K562 (cell line): ENCODE measurements at regions not wholly inside any gene's neighbourhood (a gene's known extent, or its start where the extent isn't known, plus 50 kb on each side); places are given as distances from the start of the nearest gene placed in this dataset.

ENCODE experiments used
- ATAC-seq: fragments of 200-7000 bp; cut with Tn5 transposase; 3 replicates; pipeline ENCODE4 v1.9.1; 2020; ENCODE audit warnings: moderate library complexity
- BruUV-seq: library from RNA; stranded (reverse); fragments of 400-500 nt; replicated peaks from 2 replicates; lab custom pipeline; 2021; lab: Mats Ljungman, UMichigan
- CTCF ChIA-PET: fragments of 300-600 bp; formaldehyde crosslinking; extraction: SDS; loops from one replicate; lab custom pipeline; 2021; ENCODE audit warnings: low intra/inter-chr PET ratio; lab: Yijun Ruan, JAX
- POLR2A ChIA-PET: fragments of 300-600, 350-650 bp; sonication (Branson Sonifier 250); formaldehyde crosslinking; extraction: SDS; loops from one replicate; lab custom pipeline; 2021; ENCODE audit warnings: antibody characterized with exemption, inconsistent platforms; lab: Yijun Ruan, JAX
- DNase-seq, 4 experiments: peaks; one replicate each; pipeline versions ENCODE4 v3.0.0 to v3.0.0-alpha.2; 2011 to 2018; ENCODE audit warnings: low spot score in 3 of 4, mixed read lengths in 3 of 4; ENCODE audit errors: extremely low read depth in 1 of 4
- FAIRE-seq: peaks from 2 replicates; lab custom pipeline; 2011; peaks lifted over from hg19 to GRCh38; lab: Jason Lieb, UNC
- H2AFZ ChIP-seq: 2 replicates; pipeline ENCODE4 v1.6.0; 2011; ENCODE audit warnings: low read depth, low read length, control low read depth, inconsistent platforms
- H3K27ac ChIP-seq: fragments of 200-600 bp; 3 replicates; pipeline ENCODE4 v1.8.0; 2011; ENCODE audit warnings: low read depth, mild to moderate bottlenecking, control low read depth, inconsistent platforms, low read length, moderate library complexity, mixed read lengths; ENCODE audit errors: extremely low read depth
- H3K27me3 ChIP-seq, 2 experiments: fragments of 300-600 bp in 1 of 2; 2 replicates in 1 of 2; 3 replicates in 1 of 2; pipeline versions ENCODE4 v1.6.0 to v1.8.0; 2011; ENCODE audit warnings: inconsistent platforms in 2 of 2, low read length in 2 of 2, mild to moderate bottlenecking in 1 of 2, mixed read lengths in 1 of 2, moderate library complexity in 1 of 2; ENCODE audit not compliant: control insufficient read depth in 2 of 2, insufficient read depth in 2 of 2
- H3K36me3 ChIP-seq: fragments of 300-600 bp; 3 replicates; pipeline ENCODE4 v1.8.0; 2011; ENCODE audit warnings: mild to moderate bottlenecking, low read length, inconsistent platforms; ENCODE audit not compliant: control insufficient read depth, insufficient read depth
- H3K4me1 ChIP-seq, 2 experiments: fragments of 200-600 bp in 1 of 2; replicated peaks in 1 of 2; 2 replicates in 1 of 2; 3 replicates in 1 of 2; pipeline versions ENCODE4 v1.5.1 to v1.8.0; 2011; ENCODE audit warnings: inconsistent platforms in 2 of 2, low read length in 2 of 2, mild to moderate bottlenecking in 1 of 2, mixed read lengths in 1 of 2, moderate library complexity in 1 of 2; ENCODE audit not compliant: control insufficient read depth in 2 of 2, insufficient read depth in 2 of 2
- H3K4me2 ChIP-seq: 2 replicates; pipeline ENCODE4 v1.6.1; 2011; ENCODE audit warnings: low read length, control low read depth, inconsistent platforms, mixed read lengths; ENCODE audit not compliant: insufficient read depth
- H3K4me3 ChIP-seq: fragments of 200-600 bp; sonication (generic), shearing (Covaris generic); 2 replicates; pipeline ENCODE4 v1.5.1; 2016; ENCODE audit warnings: control low read depth, inconsistent platforms
- H3K79me2 ChIP-seq: fragments of 200-600 bp; 3 replicates; pipeline ENCODE4 v1.8.0; 2011; ENCODE audit warnings: low read length, inconsistent platforms; ENCODE audit not compliant: control insufficient read depth, insufficient read depth
- H3K9ac ChIP-seq, 2 experiments: 2 replicates each; pipeline versions ENCODE4 v1.6.0 to v1.6.1; 2011; ENCODE audit warnings: low read depth in 2 of 2, low read length in 2 of 2, control low read depth in 1 of 2, inconsistent platforms in 1 of 2, mild to moderate bottlenecking in 1 of 2, mixed read lengths in 1 of 2; ENCODE audit not compliant: insufficient read depth in 1 of 2
- H3K9me1 ChIP-seq: one replicate; pipeline ENCODE4 v1.6.0; 2011; ENCODE audit warnings: inconsistent platforms, mild to moderate bottlenecking, low read length, moderate library complexity; ENCODE audit not compliant: control insufficient read depth, insufficient read depth
- H3K9me3 ChIP-seq: replicated peaks from 2 replicates; pipeline ENCODE4 v1.5.1; 2011; ENCODE audit warnings: low read depth, low read length, inconsistent platforms; ENCODE audit not compliant: control insufficient read depth, insufficient read depth
- H4K20me1 ChIP-seq: replicated peaks from 2 replicates; pipeline ENCODE4 v1.6.1; 2011; ENCODE audit warnings: low read length, inconsistent platforms, mixed read lengths; ENCODE audit not compliant: control insufficient read depth, insufficient read depth
- BCLAF1 ChIP-seq, 2 experiments: fragments of 450-650 bp in 1 of 2; IDR thresholded peaks; 2 replicates each; pipeline ENCODE4 v1.6.1; 2011 to 2017; ENCODE audit warnings: low read depth in 2 of 2, antibody characterized with exemption in 1 of 2, borderline replicate concordance in 1 of 2, low read length in 1 of 2, mild to moderate bottlenecking in 1 of 2, mixed read lengths in 1 of 2; ENCODE audit not compliant: control insufficient read depth in 1 of 2
- HIVEP1 ChIP-seq: fragments of 250-450 bp; sonication (Bioruptor Pico); IDR thresholded peaks from 2 replicates; pipeline ENCODE4 v1.4.0; 2020; ENCODE audit warnings: mild to moderate bottlenecking
- MEF2D ChIP-seq: conservative IDR thresholded peaks from 2 replicates; pipeline ENCODE4 v1.6.1; 2016; ENCODE audit warnings: low read depth, missing genetic modification characterization, missing compliant biosample characterization
- NCOR1 ChIP-seq: fragments of 450-650 bp; IDR thresholded peaks from 2 replicates; pipeline ENCODE4 v1.6.1; 2016; ENCODE audit warnings: mild to moderate bottlenecking, moderate library complexity
- NEUROD1 ChIP-seq: fragments of 150-350 bp; IDR thresholded peaks from 2 replicates; pipeline ENCODE4 v1.6.1; 2014; ENCODE audit warnings: borderline replicate concordance, low read length, low read depth; ENCODE audit not compliant: partially characterized antibody
- NFE2 ChIP-seq: IDR thresholded peaks from 2 replicates; pipeline ENCODE4 v1.6.1; 2014; ENCODE audit warnings: antibody characterized with exemption, low read depth
- RAD51 ChIP-seq: fragments of 450-650 bp; IDR thresholded peaks from 2 replicates; pipeline ENCODE4 v1.7.1; 2016; ENCODE audit warnings: low read depth, mild to moderate bottlenecking, borderline replicate concordance
- ZNF184 ChIP-seq: sonication (generic); formaldehyde crosslinking; IDR thresholded peaks from 2 replicates; pipeline ENCODE4 v1.5.0; 2020; ENCODE audit warnings: missing genetic modification reagents
- ZNF232 ChIP-seq: sonication (generic); formaldehyde crosslinking; IDR thresholded peaks from 2 replicates; pipeline ENCODE4 v1.8.0; 2022; ENCODE audit warnings: mild to moderate bottlenecking, missing genetic modification reagents
- ZNF512 ChIP-seq: IDR thresholded peaks from 2 replicates; pipeline ENCODE4 v1.6.1; 2016; ENCODE audit warnings: missing genetic modification characterization, missing compliant biosample characterization
- WGBS: fragments of 100-300 bp; shearing (Covaris generic); methylation state at CpG from one replicate; pipeline ENCODE4 v1.1.6; 2016; ENCODE audit warnings: low coverage, mixed read lengths; ENCODE audit not compliant: insufficient coverage; ENCODE audit errors: missing lambda C conversion rate; 5-methylcytosine and 5-hydroxymethylcytosine counted together
- in situ Hi-C: fragments of 300-500 bp; cut with MboI; formaldehyde crosslinking; loops from 4 replicates; pipeline ENCODE4 v1.15.0; 2018; ENCODE audit warnings: inconsistent platforms, mixed read lengths
- intact Hi-C: fragments of 100-400 bp; cut with micrococcal nuclease; formaldehyde crosslinking; loops from 2 replicates; pipeline ENCODE4 v1.14.2; 2022
- TF ChIP-seq, protein P1 (sequence below): fragments of 450-650 bp; formaldehyde crosslinking; IDR thresholded peaks from 2 replicates; pipeline ENCODE4 v1.4.0; 2020; ENCODE audit warnings: mild to moderate bottlenecking, moderate library complexity
- TF ChIP-seq, protein P2 (sequence below): fragments of 450-650 bp; IDR thresholded peaks from 2 replicates; pipeline ENCODE4 v1.6.1; 2016; ENCODE audit warnings: missing biosample characterization, missing genetic modification characterization

DNA sequence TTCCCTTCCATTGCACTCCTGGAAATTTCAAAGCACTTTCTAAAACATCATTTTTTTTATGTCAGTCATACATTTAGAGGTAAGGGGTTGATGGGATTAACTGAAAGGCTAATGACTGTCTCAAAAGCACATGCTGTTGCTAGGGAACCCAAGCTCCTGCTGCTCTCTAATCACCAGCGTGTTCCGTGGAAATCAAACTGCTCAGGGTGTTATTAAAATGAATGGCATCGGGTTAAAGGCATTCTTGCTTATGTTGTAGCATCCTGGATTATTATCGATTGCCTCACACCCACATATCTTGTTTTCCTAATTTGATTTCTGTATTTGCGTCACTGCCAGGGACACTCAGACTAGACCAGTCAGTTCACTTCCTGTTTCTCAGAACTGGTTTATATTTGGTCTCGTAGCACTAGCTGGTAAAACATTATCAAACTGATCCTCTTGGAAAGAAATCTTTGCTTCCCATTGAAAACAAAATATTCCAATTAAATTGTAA lies 216.5 kb upstream of the MKLN1 start:
- ChIA-PET CTCF (interaction anchor here (0.5 kb wide), 1 partner anchor 396 kb away, joined by 3 read pairs; no protein-coding TSS in a partner anchor), POLR2A (interaction anchor here (0.7 to 1.8 kb wide), 4 partner anchors 11 to 216 kb away, joined by 3 to 10 read pairs (median 4); partner anchors contain the start of gene MKLN1)
- WGBS = 7% methylated on average over 6 of the region's 6 CpGs
- H3K9me1 ChIP-seq = no peaks in the 10 kb centered on the region
- peaks cover 34 to 35% of the 10 kb centered on the region in 2 experiments for H3K4me1 ChIP-seq
- DNase-seq = peak in 2 of 4 experiments; percentile 38 to 53
- peak overlapping the region; percentile 84 for H3K27ac ChIP-seq
- H3K27me3 ChIP-seq = peaks cover 4 to 9% of the 10 kb centered on the region in 2 experiments; a peak in 2 of 5 replicates
- H3K9me3 ChIP-seq = no peaks in the 10 kb centered on the region
- peaks cover 26% of the 10 kb centered on the region for H3K79me2 ChIP-seq
- peak; percentile 23 for FAIRE-seq
- H3K36me3 ChIP-seq = no peaks in the 10 kb centered on the region
- peak overlapping the region in 1 of 2 experiments; percentile 76; a peak in 2 of 4 replicates for H3K9ac ChIP-seq
- intact Hi-C loops (loop anchor here (2.0 kb wide), 1 partner anchor 216 kb away; the partner anchor contains the start of gene MKLN1), in situ Hi-C loops (no loop called here)
- ATAC-seq = no peak
- no peaks in the 10 kb centered on the region for H4K20me1 ChIP-seq
- BruUV-seq = no TSS peak
- peak overlapping the region; percentile 94 for H2AFZ ChIP-seq
- H3K4me2 ChIP-seq = peak overlapping the region; percentile 89
- 0 out of 2 replicates have a peak overlapping the region, but pooled peaks have one; percentile 41 for H3K4me3 ChIP-seq
- TF ChIP-seq ZNF184 (CRISPR knock-in tag) = no peak
- peak; percentile 74; the same call in 1 of the 2 replicates for TF ChIP-seq HIVEP1 (CRISPR knock-in tag)
- TF ChIP-seq NCOR1 = peak; percentile 30
- TF ChIP-seq NFE2 = peak; percentile 2; the same call in 1 of the 2 replicates
- TF ChIP-seq, protein P1, sequence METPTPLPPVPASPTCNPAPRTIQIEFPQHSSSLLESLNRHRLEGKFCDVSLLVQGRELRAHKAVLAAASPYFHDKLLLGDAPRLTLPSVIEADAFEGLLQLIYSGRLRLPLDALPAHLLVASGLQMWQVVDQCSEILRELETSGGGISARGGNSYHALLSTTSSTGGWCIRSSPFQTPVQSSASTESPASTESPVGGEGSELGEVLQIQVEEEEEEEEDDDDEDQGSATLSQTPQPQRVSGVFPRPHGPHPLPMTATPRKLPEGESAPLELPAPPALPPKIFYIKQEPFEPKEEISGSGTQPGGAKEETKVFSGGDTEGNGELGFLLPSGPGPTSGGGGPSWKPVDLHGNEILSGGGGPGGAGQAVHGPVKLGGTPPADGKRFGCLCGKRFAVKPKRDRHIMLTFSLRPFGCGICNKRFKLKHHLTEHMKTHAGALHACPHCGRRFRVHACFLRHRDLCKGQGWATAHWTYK (CRISPR knock-in tag) = peak; percentile 63
- no peak for TF ChIP-seq ZNF512 (tag)
- no peak for TF ChIP-seq ZNF232 (CRISPR knock-in tag)
- no peak for TF ChIP-seq NEUROD1
- TF ChIP-seq MEF2D = 0 out of 2 replicates have a peak, but pooled peaks have one; percentile 44
- no peak for TF ChIP-seq RAD51
- TF ChIP-seq, protein P2, sequence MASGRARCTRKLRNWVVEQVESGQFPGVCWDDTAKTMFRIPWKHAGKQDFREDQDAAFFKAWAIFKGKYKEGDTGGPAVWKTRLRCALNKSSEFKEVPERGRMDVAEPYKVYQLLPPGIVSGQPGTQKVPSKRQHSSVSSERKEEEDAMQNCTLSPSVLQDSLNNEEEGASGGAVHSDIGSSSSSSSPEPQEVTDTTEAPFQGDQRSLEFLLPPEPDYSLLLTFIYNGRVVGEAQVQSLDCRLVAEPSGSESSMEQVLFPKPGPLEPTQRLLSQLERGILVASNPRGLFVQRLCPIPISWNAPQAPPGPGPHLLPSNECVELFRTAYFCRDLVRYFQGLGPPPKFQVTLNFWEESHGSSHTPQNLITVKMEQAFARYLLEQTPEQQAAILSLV (tag) = no peak
- TF ChIP-seq BCLAF1 (IDR thresholded peaks at IDR 0.05; ENCODE audit: borderline replicate concordance in 1 of 2, control insufficient read depth in 1 of 2, low read depth in 2 of 2, low read length in 1 of 2) = no peak
